ENCODE measurements at regions not wholly inside any gene's neighbourhood (a gene's known extent, or its start where the extent isn't known, plus 50 kb on each side); places are given as distances from the start of the nearest gene placed in this dataset.

GRCh38 chr11:71147331-71147730, 105.0 kb downstream of the SHANK2 start:
- no peak for TF ChIP-seq CTCF (IDR thresholded peaks at IDR 0.05)
- no peak for TF ChIP-seq POLR2AphosphoS5 (IDR thresholded peaks at IDR 0.05)

Data from gastroesophageal sphincter (tissue), 3 donors.